SU-DHL-6 (cell line): ENCODE measurements at regions not wholly inside any gene's neighbourhood (a gene's known extent, or its start where the extent isn't known, plus 50 kb on each side); places are given as distances from the start of the nearest gene placed in this dataset.

ENCODE experiments used
- H2AFZ ChIP-seq: fragments of 200-600 bp; sonication (generic); 2 replicates; pipeline ENCODE4 v1.6.1; 2014; ENCODE audit warnings: low read depth, mild to moderate bottlenecking, moderate library complexity, mixed read lengths, antibody characterized with exemption, low read length; ENCODE audit not compliant: severe bottlenecking
- H3F3A ChIP-seq: fragments of 200-600 bp; shearing (Covaris generic); 2 replicates; pipeline ENCODE4 v1.6.0; 2016; ENCODE audit warnings: antibody characterized with exemption, mild to moderate bottlenecking; ENCODE audit not compliant: insufficient read depth
- H3K27ac ChIP-seq: fragments of 200-600 bp; sonication (generic); 2 replicates; pipeline ENCODE4 v1.5.1; 2016; ENCODE audit warnings: low read depth, mild to moderate bottlenecking, low read length, moderate library complexity, mixed read lengths
- H3K27me3 ChIP-seq: fragments of 200-600 bp; sonication (generic), shearing (Covaris generic); 2 replicates; pipeline ENCODE4 v1.6.0; 2014; ENCODE audit warnings: mild to moderate bottlenecking, low read length
- H3K36me3 ChIP-seq: fragments of 200-600 bp; sonication (generic); 2 replicates; pipeline ENCODE4 v1.6.1; 2014; ENCODE audit warnings: mild to moderate bottlenecking, low read length, mixed read lengths
- H3K4me2 ChIP-seq: fragments of 300-600, 200-600 bp; shearing (Covaris generic), sonication (generic); 2 replicates; pipeline ENCODE4 v1.6.0; 2014; ENCODE audit warnings: low read length, low read depth, mild to moderate bottlenecking; ENCODE audit not compliant: poor library complexity, severe bottlenecking
- H3K4me3 ChIP-seq: fragments of 200-600 bp; sonication (generic); 2 replicates; pipeline ENCODE4 v1.5.1; 2014; ENCODE audit warnings: antibody characterized with exemption, low read length, mild to moderate bottlenecking, mixed read lengths; ENCODE audit not compliant: insufficient read depth, poor library complexity, severe bottlenecking
- H3K79me2 ChIP-seq: fragments of 200-600 bp; sonication (generic); 2 replicates; pipeline ENCODE4 v1.6.1; 2014; ENCODE audit warnings: mild to moderate bottlenecking, low read length, moderate library complexity; ENCODE audit not compliant: insufficient read depth
- H3K9ac ChIP-seq: fragments of 200-600 bp; sonication (generic); 2 replicates; pipeline ENCODE4 v1.7.0; 2014; ENCODE audit warnings: mild to moderate bottlenecking, low read length
- H3K9me2 ChIP-seq: fragments of 200-600 bp; sonication (generic); replicated peaks from 2 replicates; pipeline ENCODE4 v1.6.1; 2014; ENCODE audit warnings: low read length; ENCODE audit not compliant: insufficient read depth
- H3K9me3 ChIP-seq: fragments of 200-600 bp; sonication (generic); 2 replicates; pipeline ENCODE4 v1.6.1; 2014; ENCODE audit warnings: low read length, mixed read lengths; ENCODE audit not compliant: insufficient read depth
- H4K20me1 ChIP-seq: fragments of 200-600 bp; sonication (generic); 2 replicates; pipeline ENCODE4 v1.6.1; 2014; ENCODE audit warnings: low read depth, mild to moderate bottlenecking, antibody characterized with exemption, low read length, moderate library complexity, mixed read lengths
- EZH2phosphoT487 ChIP-seq: fragments of 200-600 bp; sonication (generic), shearing (Covaris generic); conservative IDR thresholded peaks from 2 replicates; pipeline ENCODE4 v1.6.1; 2018; ENCODE audit warnings: mild to moderate bottlenecking, antibody characterized with exemption, low read length, moderate library complexity, mixed read lengths
- TF ChIP-seq, protein P1 (sequence below): fragments of 200-600 bp; sonication (generic); IDR thresholded peaks from one replicate; pipeline ENCODE4 v1.5.1; 2017; ENCODE audit warnings: antibody characterized with exemption, mild to moderate bottlenecking, low read length, moderate library complexity; ENCODE audit not compliant: insufficient read depth, poor library complexity, severe bottlenecking

DNA sequence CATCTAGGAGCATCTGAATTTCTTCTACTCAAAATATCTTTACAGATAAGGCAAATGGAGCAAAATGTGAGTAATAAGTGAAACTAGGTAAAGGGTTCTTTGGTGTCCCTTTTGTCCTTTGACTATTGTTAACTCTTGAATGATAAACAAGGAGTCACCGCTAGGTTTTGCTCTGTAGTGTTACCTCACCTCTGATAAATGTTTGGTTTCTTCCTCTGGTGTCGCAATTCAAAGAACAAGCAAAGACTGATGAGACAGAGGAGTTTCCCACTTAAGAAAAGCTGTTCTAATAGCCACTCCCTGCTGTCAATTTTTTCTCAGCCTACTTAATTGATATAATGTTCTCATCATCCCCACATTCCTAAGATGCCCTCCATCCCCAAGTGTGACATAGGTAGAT is 925.9 kb downstream of the IGSF11 start:
- no peaks in the 10 kb centered on the region for H3F3A ChIP-seq
- H2AFZ ChIP-seq: no peak overlapping the region
- no peaks in the 10 kb centered on the region for H3K9me2 ChIP-seq
- no peak overlapping the region for H3K9ac ChIP-seq
- no peaks in the 10 kb centered on the region for H3K36me3 ChIP-seq
- H3K4me2 ChIP-seq: no peak overlapping the region
- no peak overlapping the region for H3K27ac ChIP-seq
- H4K20me1 ChIP-seq: no peaks in the 10 kb centered on the region
- no peak for TF ChIP-seq EZH2phosphoT487
- TF ChIP-seq, protein P1, sequence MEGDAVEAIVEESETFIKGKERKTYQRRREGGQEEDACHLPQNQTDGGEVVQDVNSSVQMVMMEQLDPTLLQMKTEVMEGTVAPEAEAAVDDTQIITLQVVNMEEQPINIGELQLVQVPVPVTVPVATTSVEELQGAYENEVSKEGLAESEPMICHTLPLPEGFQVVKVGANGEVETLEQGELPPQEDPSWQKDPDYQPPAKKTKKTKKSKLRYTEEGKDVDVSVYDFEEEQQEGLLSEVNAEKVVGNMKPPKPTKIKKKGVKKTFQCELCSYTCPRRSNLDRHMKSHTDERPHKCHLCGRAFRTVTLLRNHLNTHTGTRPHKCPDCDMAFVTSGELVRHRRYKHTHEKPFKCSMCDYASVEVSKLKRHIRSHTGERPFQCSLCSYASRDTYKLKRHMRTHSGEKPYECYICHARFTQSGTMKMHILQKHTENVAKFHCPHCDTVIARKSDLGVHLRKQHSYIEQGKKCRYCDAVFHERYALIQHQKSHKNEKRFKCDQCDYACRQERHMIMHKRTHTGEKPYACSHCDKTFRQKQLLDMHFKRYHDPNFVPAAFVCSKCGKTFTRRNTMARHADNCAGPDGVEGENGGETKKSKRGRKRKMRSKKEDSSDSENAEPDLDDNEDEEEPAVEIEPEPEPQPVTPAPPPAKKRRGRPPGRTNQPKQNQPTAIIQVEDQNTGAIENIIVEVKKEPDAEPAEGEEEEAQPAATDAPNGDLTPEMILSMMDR: no peak
- H3K9me3 ChIP-seq: no peaks in the 10 kb centered on the region
- no peaks in the 10 kb centered on the region for H3K79me2 ChIP-seq
- no peaks in the 10 kb centered on the region for H3K27me3 ChIP-seq
- no peak overlapping the region for H3K4me3 ChIP-seq

GRCh38 chr3:118110211-118110610 is 924.4 kb downstream of the IGSF11 start:
- Histone ChIP-seq H3K4me2 (no peak overlapping the region), H4K20me1 (no peaks in the 10 kb centered on the region), H3K79me2 (no peaks in the 10 kb centered on the region), H3K27me3 (no peaks in the 10 kb centered on the region), H2AFZ (no peak overlapping the region), H3K27ac (no peak overlapping the region), H3K9me2 (no peaks in the 10 kb centered on the region), H3F3A (no peaks in the 10 kb centered on the region), H3K9ac (no peak overlapping the region), H3K36me3 (no peaks in the 10 kb centered on the region), H3K4me3 (no peak overlapping the region), H3K9me3 (no peaks in the 10 kb centered on the region)
- no peak for TF ChIP-seq EZH2phosphoT487
- TF ChIP-seq, protein P1: no peak

DNA sequence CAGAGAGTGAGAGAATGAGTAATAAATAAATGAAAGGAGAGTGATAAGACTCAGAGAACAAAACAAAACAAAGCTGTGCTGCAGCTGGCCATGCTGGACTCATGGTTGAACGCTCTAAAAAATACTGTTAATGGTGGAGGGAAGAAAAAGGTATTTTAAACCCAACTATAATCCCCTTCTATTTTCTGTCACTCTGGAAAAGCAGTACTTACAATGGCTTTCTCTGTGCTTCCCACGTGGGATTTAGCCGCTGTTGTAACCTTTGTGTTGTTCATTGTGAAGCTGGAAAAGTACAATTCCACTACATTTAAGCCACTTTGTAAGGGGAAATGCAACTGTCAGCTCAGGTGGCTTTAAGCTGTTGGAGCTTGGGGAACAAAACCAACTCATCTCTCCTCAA is 917.7 kb downstream of the IGSF11 start:
- Histone ChIP-seq H3K79me2 (no peaks in the 10 kb centered on the region), H3K4me3 (no peak overlapping the region), H3K9ac (no peak overlapping the region), H3K36me3 (no peaks in the 10 kb centered on the region), H3K4me2 (no peak overlapping the region), H3K27ac (no peak overlapping the region), H3K27me3 (no peaks in the 10 kb centered on the region), H4K20me1 (no peaks in the 10 kb centered on the region), H3K9me2 (0 out of 2 replicates have a peak, but pooled peaks cover 4% of the 10 kb centered on the region), H2AFZ (no peak overlapping the region), H3K9me3 (no peaks in the 10 kb centered on the region), H3F3A (no peaks in the 10 kb centered on the region)
- TF ChIP-seq, protein P1: no peak

- TF ChIP-seq EZH2phosphoT487: no peak
- TF ChIP-seq, protein P1: no peak
- Histone ChIP-seq H3K27me3 (no peaks in the 10 kb centered on the region), H3K27ac (no peak overlapping the region), H3K9me2 (no peaks in the 10 kb centered on the region), H2AFZ (no peak overlapping the region), H3K4me3 (no peak overlapping the region), H3K36me3 (no peaks in the 10 kb centered on the region), H3K9ac (no peak overlapping the region), H3F3A (no peaks in the 10 kb centered on the region), H3K9me3 (no peaks in the 10 kb centered on the region), H4K20me1 (no peaks in the 10 kb centered on the region), H3K4me2 (no peak overlapping the region), H3K79me2 (no peaks in the 10 kb centered on the region)
Measured at GRCh38 chr3:118126751-118127150, 907.9 kb downstream of the IGSF11 start.
